ENCODE measurements at regions not wholly inside any gene's neighbourhood (a gene's known extent, or its start where the extent isn't known, plus 50 kb on each side); places are given as distances from the start of the nearest gene placed in this dataset.

GRCh38 chr10:42952931-42953683 lies 123.8 kb upstream of the RET start:
- no peak for DNase-seq

DNA sequence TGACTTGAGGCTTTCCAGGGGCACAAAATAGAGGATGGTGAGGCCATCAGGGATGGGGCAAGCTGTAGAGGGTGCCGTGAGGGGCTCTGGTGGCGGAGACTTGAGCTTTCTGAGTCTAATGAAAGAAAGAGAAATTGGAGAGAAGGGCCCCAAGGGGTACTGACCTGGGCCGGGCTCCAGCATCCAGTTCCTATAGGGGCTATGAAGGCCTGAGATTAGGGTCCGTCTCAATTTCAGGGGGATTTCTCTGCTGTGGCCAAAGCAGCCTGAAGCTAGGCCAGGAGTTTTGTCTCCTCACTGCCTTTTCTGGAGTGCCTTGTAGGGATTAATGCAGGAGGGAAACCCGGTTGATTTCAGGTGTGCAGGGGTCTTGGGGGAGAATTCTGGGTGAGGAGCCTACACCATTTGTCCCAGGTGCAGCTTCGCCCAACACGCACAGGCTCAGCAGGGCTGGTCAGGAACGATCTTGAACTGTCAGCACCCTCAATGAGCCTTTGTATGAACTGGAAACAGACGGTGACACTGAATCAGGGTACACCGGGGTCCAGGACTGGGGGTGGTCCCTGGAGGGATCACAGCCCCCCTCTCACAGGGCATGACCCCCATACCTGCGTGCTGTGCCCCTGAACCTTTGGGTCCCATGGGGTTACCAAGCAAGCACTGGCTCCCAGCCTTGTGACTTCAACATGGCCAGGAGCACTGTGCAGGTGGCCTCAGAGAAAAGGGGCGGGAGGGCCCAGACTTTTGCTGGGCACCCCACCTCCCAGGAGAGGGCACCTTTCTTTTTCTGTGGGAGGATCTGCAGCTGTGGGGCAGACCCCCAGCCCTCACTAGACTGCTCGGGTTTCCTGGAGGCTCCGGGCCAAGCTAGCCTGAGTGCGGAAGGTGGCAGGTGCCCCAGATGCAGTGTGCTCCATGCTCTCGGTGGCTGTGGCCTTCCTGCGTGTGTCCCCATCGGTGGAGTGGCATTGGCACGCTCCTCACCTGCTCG lies 122.9 kb upstream of the RET start:
- no peak for DNase-seq

- no peak for DNase-seq
Observed at GRCh38 chr10:42954766-42955492, 121.9 kb upstream of the RET start.

DNA sequence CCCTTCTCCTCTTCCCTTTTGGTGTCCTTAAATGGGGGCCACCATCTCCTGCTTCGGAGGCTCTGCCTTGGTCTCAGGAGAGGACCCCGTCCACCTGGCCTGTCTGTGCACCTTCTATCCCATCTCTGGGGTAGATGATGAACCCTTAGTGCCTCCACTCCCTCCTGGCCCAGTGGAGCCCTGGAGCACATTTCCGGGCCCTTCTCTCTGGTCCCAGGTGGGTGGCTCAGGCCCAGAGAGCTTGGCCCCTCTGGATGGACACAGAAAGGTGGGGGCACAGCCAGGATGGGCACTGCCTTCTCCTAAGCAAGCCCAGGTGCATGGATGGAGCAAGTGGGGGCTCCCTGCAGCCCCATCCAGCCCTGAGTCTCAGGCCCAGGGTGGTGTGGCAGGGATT lies 121.4 kb upstream of the RET start:
- DNase-seq = no peak

- no peak for DNase-seq
Observed at GRCh38 chr10:42956045-42956444, 120.8 kb upstream of the RET start.

DNA sequence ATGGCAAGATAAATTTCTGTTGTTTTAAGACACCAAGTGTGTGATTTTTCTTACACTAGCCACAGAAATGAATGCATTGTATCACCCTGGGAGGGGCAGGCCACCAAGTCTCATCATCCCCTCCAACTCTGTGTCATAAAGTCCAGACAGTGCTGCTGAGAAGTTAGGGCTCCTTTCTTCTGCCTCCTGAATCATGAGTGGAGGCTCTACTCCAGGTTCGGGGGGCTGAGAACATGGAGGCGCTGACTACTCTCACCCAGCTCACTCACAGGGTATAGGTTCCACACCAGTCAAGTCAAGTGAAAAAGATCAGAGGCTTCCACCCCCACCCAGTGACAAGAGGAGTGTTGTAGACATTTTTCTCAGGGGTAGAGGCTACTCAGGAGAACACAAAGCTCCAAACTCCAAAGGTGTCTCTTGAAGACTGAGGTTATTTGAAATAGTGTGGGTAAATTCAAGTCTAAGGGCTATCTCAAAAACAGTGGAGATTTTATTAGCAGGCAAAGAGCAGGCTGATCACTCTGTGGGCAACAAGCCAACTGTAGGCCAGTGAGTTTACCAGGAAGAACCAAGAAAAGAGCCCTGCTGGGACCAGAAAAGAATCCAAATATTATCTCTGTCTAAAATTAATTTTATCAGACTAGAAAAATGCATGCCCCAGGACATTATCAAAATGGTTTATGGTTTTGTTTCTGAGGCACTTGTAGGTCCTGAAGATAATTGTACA lies 118.6 kb upstream of the RET start:
- no peak for DNase-seq

DNA sequence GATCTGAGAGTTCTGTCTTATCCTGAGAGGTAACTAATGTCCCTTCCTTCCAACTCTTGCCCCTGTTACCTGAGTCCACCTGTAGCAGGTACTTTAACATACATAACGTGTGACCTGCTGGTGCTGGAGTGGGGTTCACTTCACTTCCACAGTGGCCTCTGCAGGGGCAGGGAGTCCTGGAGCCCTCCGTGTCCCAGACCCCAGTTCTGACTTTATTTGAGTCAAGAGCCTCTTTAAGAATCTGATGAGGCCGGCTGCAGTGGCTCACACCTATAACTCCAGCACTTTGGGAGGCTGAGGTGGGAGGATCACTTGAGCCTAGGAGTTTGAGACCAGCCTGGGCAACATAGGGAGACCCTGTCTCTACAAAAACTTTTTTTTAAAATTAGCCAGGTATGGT lies 117.0 kb upstream of the RET start:
- no peak for DNase-seq

DNA sequence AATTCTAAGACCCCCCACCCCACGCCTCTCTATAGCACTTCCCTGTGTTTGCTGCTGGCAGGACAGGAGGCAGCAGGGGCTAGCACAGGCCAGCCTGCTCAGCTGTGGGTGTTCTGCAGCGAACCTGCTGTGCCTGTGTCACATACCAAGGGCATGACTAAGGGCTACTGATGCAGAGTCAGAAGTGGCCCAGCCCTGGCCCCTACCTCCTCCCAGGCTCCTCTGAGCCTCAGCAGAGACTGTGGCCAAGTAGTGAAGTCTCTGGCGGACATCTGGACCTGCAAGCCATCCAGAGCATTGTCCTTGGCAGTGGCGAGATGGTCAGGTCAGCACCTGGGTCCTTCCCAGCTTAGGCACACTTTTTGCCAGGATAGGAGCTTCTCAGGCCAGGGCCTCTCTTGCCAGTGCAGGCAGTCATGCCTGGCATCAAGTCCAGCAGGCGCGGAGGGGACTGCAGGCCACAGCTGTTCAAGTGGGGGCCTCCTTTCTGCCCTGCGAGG lies 116.3 kb upstream of the RET start:
- DNase-seq = no peak

DNA sequence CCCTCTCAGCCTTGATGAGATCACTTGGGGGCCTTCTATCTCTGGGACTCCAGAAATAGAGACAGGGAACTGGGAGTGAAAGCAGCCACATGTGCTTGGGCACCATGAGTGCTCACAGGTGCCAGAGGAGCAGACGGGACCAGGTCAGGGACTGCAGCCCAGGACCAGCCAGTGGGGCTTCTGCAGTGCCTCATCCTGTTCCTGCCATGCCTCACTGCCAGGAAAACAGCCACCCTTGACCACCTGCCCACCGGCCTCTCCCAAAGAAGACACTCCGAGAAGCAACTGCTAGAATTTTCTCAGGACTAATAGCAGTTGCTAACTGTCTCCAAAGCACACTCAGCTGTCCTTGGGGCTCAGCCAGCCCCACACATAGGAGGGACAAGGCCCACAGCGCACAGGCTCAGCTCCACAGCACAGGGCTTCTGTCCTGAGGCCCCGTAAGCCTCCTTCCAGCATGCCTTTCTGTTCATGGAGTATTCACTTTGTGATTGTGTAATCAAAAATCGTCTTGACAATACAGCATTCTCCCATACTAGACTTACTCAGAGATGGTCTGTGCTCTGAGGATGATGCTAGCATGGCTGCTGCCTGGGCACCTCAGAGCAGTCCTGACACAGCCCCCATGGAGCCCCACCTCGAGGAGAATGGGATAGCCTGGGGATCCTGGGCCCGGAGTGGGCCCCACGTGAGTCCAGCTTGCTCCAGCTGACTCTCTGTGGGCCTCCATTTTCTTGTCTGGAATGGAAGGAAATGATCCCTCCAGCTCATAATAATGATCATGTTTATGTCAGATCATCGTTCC lies 115.7 kb upstream of the RET start:
- DNase-seq = no peak

- no peak for DNase-seq
Observed at GRCh38 chr10:42961796-42962109, 115.1 kb upstream of the RET start.

- DNase-seq = no peak
Observed at GRCh38 chr10:42962110-42962901, 114.6 kb upstream of the RET start.

DNA sequence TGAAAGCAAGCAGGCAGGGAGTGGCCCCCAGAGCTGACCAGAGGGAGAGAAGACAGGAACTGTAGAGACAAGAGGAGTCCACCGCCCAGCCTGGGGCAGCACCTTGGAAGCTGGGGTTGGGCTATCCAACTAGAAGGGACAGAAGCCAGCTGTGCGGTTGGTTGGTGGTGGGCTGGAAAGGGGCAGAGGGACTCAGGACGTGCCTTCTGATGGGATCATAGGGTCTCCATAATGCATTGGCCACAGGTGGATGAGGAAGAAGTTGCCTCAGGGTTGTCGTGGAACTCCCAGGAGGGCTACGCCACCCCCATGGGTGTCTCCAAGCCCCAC lies 114.0 kb upstream of the RET start:
- no peak for DNase-seq

GRCh38 chr10:42963312-42963711 lies 113.6 kb upstream of the RET start:
- no peak for DNase-seq

DNA sequence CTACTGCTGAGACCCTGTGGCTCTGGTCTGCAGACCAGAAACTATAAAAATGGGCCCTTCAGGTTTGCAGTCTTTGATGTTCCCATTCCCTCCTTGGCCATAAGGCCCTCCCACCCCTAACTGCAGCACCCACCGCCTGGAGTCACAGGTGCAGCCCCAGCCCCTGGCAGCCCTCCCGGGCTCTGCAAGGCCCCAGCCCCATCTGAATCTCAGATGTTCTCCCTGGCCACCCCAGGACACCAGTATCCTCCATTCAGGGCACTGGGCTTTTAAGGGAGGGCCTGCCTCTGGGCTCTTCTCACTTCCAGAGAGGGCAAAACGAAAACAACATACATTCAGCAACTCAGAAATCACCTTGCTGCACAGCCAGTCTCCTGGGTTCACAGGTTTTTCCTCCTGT lies 107.7 kb upstream of the RET start:
- DNase-seq = no peak

DNA sequence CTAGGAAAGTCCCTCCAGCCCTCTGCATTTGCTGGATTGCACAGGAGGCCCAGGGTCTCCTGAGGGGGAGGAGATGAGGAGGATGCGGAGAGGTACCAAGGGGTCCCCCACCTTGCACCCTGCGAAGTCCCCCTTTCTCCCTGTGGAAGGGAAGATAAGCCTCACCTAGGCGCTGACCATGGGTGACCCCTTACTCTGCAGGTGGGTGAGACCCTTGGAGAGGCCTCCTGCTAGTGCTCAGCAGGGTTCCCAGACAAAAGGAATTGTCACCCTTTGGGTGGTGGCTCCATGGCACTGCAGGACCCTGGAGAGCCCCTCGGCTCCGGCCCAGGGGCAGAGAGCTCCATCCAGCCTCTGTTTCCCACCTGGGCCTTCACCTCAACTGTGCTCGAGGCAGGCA lies 107.0 kb upstream of the RET start:
- no peak for DNase-seq

DNA sequence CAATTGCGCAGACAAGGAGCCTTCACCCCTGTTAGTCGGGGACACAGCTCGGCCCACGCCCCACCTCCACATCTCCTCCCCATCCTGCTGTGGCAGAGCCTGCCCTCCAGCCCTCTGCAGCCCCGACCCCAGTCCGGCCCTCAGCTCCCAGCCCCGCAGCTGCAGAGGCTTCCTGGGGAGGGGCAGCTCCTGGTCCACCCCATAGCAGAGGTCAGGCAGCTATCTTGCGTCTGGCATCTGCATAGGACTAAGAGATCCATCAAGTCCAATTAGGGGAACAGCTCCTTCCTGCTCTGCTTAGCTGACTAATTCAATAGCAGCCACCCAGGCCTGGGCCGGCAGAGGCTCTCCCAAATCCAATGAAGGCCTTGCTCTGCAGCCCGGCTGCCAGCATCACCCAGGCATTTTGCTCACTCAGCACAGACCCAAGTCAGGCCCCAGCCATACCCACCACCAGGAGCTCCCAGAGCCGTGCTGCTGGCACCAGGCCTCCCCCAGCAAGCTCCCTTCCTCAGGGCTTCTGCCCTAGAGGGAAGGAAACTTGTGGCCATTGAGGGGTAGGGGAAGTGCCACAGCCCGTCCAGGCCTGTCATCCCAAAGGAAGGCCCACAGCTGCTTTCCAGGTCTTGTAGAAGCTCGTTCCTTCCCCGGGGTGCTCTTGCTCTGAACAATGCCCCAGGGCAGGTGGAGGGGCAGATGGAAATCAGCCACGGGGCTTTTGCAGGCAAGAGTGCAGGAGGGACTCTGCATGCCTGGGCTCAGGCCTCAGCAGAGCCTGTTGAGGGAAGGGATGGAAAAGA lies 106.2 kb upstream of the RET start:
- DNase-seq = no peak

- DNase-seq = no peak
Observed at GRCh38 chr10:42971251-42971599, 105.6 kb upstream of the RET start.

GRCh38 chr10:42972946-42973345 lies 103.9 kb upstream of the RET start:
- no peak for DNase-seq

DNA sequence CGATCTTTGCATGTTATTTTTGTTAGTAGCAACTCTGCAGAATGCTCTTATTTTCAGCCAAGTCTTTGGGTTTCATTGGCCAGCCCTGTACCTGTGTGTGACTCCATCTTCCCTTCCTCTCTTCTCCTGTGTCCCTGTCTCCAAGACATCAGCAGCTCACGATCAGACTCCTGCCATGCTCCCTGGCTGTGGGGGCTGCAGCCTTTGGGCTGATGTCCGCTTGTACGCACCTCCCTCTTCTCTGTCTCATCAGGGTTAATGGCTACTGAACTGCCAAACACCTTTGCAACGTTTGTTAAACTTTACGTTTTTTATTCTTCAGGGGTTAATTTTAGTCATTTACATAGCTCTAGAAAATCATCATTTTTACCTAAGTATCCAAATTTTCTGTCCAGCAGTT lies 103.5 kb upstream of the RET start:
- no peak for DNase-seq

Data from kidney glomerular epithelial cell (primary cell).